DMS53 treated with DMSO at 0.1 percent for 48 hours (cell line): ENCODE measurements at regions not wholly inside any gene's neighbourhood (a gene's known extent, or its start where the extent isn't known, plus 50 kb on each side); places are given as distances from the start of the nearest gene placed in this dataset.

Experiments
- DNase-seq: peaks from one replicate; lab custom pipeline; 2025; ENCODE audit not compliant: unreplicated experiment; lab: John Stamatoyannopoulos, UW

GRCh38 chr19:29098091-29098490 is 114.9 kb downstream of the UQCRFS1 start:
- no peak for DNase-seq

GRCh38 chr19:29096896-29097295 is 116.1 kb downstream of the UQCRFS1 start:
- no peak for DNase-seq

- no peak for DNase-seq
These were observed 119.4 kb downstream of the UQCRFS1 start for GRCh38 chr19:29093553-29093908.

GRCh38 chr19:29092712-29093552 is 120.0 kb downstream of the UQCRFS1 start:
- DNase-seq = no peak

GRCh38 chr19:29090783-29091526 is 122.0 kb downstream of the UQCRFS1 start:
- no peak for DNase-seq

- DNase-seq = no peak
These were observed 123.6 kb downstream of the UQCRFS1 start for GRCh38 chr19:29089315-29089870.

- no peak for DNase-seq
These were observed 124.2 kb downstream of the UQCRFS1 start for GRCh38 chr19:29088761-29089160.

- DNase-seq = no peak
These were observed 126.3 kb downstream of the UQCRFS1 start for GRCh38 chr19:29086646-29087045.

- DNase-seq = no peak
These were observed 126.8 kb downstream of the UQCRFS1 start for GRCh38 chr19:29086182-29086581.

GRCh38 chr19:29085630-29086029 is 127.3 kb downstream of the UQCRFS1 start:
- DNase-seq = no peak

GRCh38 chr19:29085206-29085605 is 127.7 kb downstream of the UQCRFS1 start:
- DNase-seq = no peak

- no peak for DNase-seq
These were observed 128.7 kb downstream of the UQCRFS1 start for GRCh38 chr19:29084266-29084665.

GRCh38 chr19:29083863-29084262 is 129.1 kb downstream of the UQCRFS1 start:
- DNase-seq = no peak

- no peak for DNase-seq
These were observed 133.5 kb downstream of the UQCRFS1 start for GRCh38 chr19:29079356-29080032.

- DNase-seq = no peak
These were observed 136.0 kb downstream of the UQCRFS1 start for GRCh38 chr19:29076963-29077362.

GRCh38 chr19:29076161-29076560 is 136.8 kb downstream of the UQCRFS1 start:
- no peak for DNase-seq

- DNase-seq = no peak
These were observed 137.8 kb downstream of the UQCRFS1 start for GRCh38 chr19:29075149-29075548.

GRCh38 chr19:29074579-29074978 is 138.4 kb downstream of the UQCRFS1 start:
- no peak for DNase-seq

GRCh38 chr19:29067831-29068230 is 145.1 kb downstream of the UQCRFS1 start:
- no peak for DNase-seq

GRCh38 chr19:29062475-29063435 is 150.2 kb downstream of the UQCRFS1 start:
- DNase-seq = no peak
